H1 (cell line): ENCODE measurements at regions not wholly inside any gene's neighbourhood (a gene's known extent, or its start where the extent isn't known, plus 50 kb on each side); places are given as distances from the start of the nearest gene placed in this dataset.

Source experiments
- CTCF ChIA-PET: fragments of 300-600 bp; sonication (Branson Sonifier 250); formaldehyde crosslinking; loops from one replicate; lab custom pipeline; 2021; ENCODE audit not compliant: partially characterized antibody; lab: Charles Lee
- POLR2A ChIA-PET: fragments of 300-600 bp; sonication (Branson Sonifier 250); formaldehyde crosslinking; loops from one replicate; lab custom pipeline; 2021; ENCODE audit warnings: inconsistent platforms; ENCODE audit not compliant: partially characterized antibody; lab: Charles Lee
- DNase-seq, 2 experiments: peaks; one replicate each; pipeline versions ENCODE4 v3.0.0 to v3.0.0-alpha.2; 2010 to 2022; ENCODE audit warnings: low spot score in 2 of 2, low read depth in 1 of 2, mixed read lengths in 1 of 2
- FAIRE-seq: peaks from 2 replicates; lab custom pipeline; 2011; peaks lifted over from hg19 to GRCh38; lab: Jason Lieb, UNC
- H2AFZ ChIP-seq: 2 replicates; pipeline ENCODE4 v1.8.1; 2012; ENCODE audit warnings: low read length, inconsistent platforms
- H2AK5ac ChIP-seq: 2 replicates; pipeline ENCODE4 v1.6.1; 2013; ENCODE audit warnings: low read depth, low read length
- H2BK120ac ChIP-seq: replicated peaks from 2 replicates; pipeline ENCODE3; 2013; ENCODE audit warnings: low read depth, low read length, inconsistent platforms
- H2BK12ac ChIP-seq: 2 replicates; pipeline ENCODE4 v1.6.1; 2013; ENCODE audit warnings: low read depth, low read length
- H2BK15ac ChIP-seq: 2 replicates; pipeline ENCODE4 v1.6.1; 2013; ENCODE audit warnings: low read length
- H2BK20ac ChIP-seq: 2 replicates; pipeline ENCODE4 v1.6.1; 2013; ENCODE audit warnings: low read length
- H2BK5ac ChIP-seq: 2 replicates; pipeline ENCODE4 v1.6.1; 2013; ENCODE audit warnings: low read depth, low read length
- H3K14ac ChIP-seq: 2 replicates; pipeline ENCODE4 v1.6.1; 2013; ENCODE audit warnings: inconsistent platforms; ENCODE audit not compliant: insufficient read length
- H3K18ac ChIP-seq: 2 replicates; pipeline ENCODE4 v1.6.1; 2013; ENCODE audit warnings: low read length; ENCODE audit errors: extremely low read depth
- H3K23ac ChIP-seq: 2 replicates; pipeline ENCODE4 v1.6.1; 2013; ENCODE audit warnings: inconsistent platforms; ENCODE audit not compliant: insufficient read length
- H3K23me2 ChIP-seq: 2 replicates; pipeline ENCODE4 v1.6.1; 2013; ENCODE audit warnings: low read depth, low read length
- H3K27ac ChIP-seq: 2 replicates; pipeline ENCODE4 v1.6.1; 2011; ENCODE audit warnings: low read depth, low read length, inconsistent platforms
- H3K27me3 ChIP-seq, 4 experiments: replicated peaks in 1 of 4; 1 replicate in 1 of 4; 2 replicates in 3 of 4; pipeline versions ENCODE4 v1.6.1 to v1.8.1; 2011 to 2013; ENCODE audit warnings: low read length in 3 of 4, mild to moderate bottlenecking in 3 of 4, inconsistent platforms in 2 of 4, mixed read lengths in 2 of 4, moderate library complexity in 1 of 4; ENCODE audit not compliant: control insufficient read depth in 3 of 4, insufficient read depth in 3 of 4; ENCODE audit errors: extremely low read depth in 1 of 4
- H3K36me3 ChIP-seq, 4 experiments: 2 replicates each; pipeline versions ENCODE4 v1.6.1 to v1.8.1; 2011 to 2013; ENCODE audit warnings: mild to moderate bottlenecking in 4 of 4, low read length in 3 of 4, moderate library complexity in 2 of 4, control low read depth in 1 of 4, inconsistent platforms in 1 of 4; ENCODE audit not compliant: insufficient read depth in 4 of 4, control insufficient read depth in 2 of 4
- H3K4ac ChIP-seq: replicated peaks from 2 replicates; pipeline ENCODE3; 2013; ENCODE audit warnings: low read length, low read depth, mixed read lengths, inconsistent platforms; ENCODE audit not compliant: insufficient read length
- H3K4me1 ChIP-seq, 4 experiments: replicated peaks in 1 of 4; 1 replicate in 1 of 4; 2 replicates in 3 of 4; pipeline versions ENCODE4 v1.6.1 to v1.8.1; 2011 to 2013; ENCODE audit warnings: low read length in 3 of 4, inconsistent platforms in 2 of 4, mixed read lengths in 1 of 4; ENCODE audit not compliant: insufficient read depth in 4 of 4, control insufficient read depth in 3 of 4
- H3K4me2 ChIP-seq, 2 experiments: 2 replicates each; pipeline versions ENCODE4 v1.6.1 to v1.8.1; 2011 to 2013; ENCODE audit warnings: low read depth in 2 of 2, low read length in 2 of 2, control low read depth in 1 of 2, inconsistent platforms in 1 of 2, mild to moderate bottlenecking in 1 of 2; ENCODE audit not compliant: insufficient read depth in 1 of 2
- H3K4me3 ChIP-seq, 4 experiments: fragments of 200-600, 300-600 bp in 1 of 4; sonication (generic), shearing (Covaris generic), sonication (Bioruptor Twin) in 1 of 4; 2 replicates each; pipeline versions ENCODE4 v1.5.1 to v1.8.1; 2011 to 2016; ENCODE audit warnings: low read length in 4 of 4, low read depth in 3 of 4, control low read depth in 2 of 4, inconsistent platforms in 2 of 4, mild to moderate bottlenecking in 2 of 4, mixed read lengths in 1 of 4, moderate library complexity in 1 of 4; ENCODE audit not compliant: insufficient read depth in 2 of 4; ENCODE audit errors: extremely low read depth in 1 of 4
- H3K56ac ChIP-seq: replicated peaks from 2 replicates; pipeline ENCODE3; 2013; ENCODE audit warnings: low read depth, mild to moderate bottlenecking, mixed read lengths, low read length, inconsistent platforms; ENCODE audit not compliant: insufficient read length
- H3K79me1 ChIP-seq: 2 replicates; pipeline ENCODE4 v1.6.1; 2013; ENCODE audit warnings: low read depth, low read length, control low read depth
- H3K79me2 ChIP-seq, 2 experiments: 2 replicates each; pipeline versions ENCODE4 v1.6.1 to v1.8.1; 2012 to 2013; ENCODE audit warnings: low read length in 2 of 2, mild to moderate bottlenecking in 2 of 2, inconsistent platforms in 1 of 2; ENCODE audit not compliant: insufficient read depth in 2 of 2, control insufficient read depth in 1 of 2
- H3K9ac ChIP-seq, 4 experiments: replicated peaks in 1 of 4; 1 replicate in 1 of 4; 2 replicates in 3 of 4; pipeline versions ENCODE4 v1.6.1 to v1.8.1; 2011 to 2013; ENCODE audit warnings: low read depth in 3 of 4, low read length in 3 of 4, control low read depth in 2 of 4, mild to moderate bottlenecking in 2 of 4, moderate library complexity in 2 of 4, inconsistent platforms in 1 of 4; ENCODE audit errors: extremely low read depth in 1 of 4
- H3K9me3 ChIP-seq, 2 experiments: 2 replicates each; pipeline versions ENCODE4 v1.6.1 to v1.8.1; 2012 to 2013; ENCODE audit warnings: mild to moderate bottlenecking in 2 of 2, moderate library complexity in 2 of 2, control low read depth in 1 of 2, inconsistent platforms in 1 of 2, low read depth in 1 of 2, low read length in 1 of 2, mixed read lengths in 1 of 2; ENCODE audit not compliant: insufficient read depth in 2 of 2
- H4K20me1 ChIP-seq, 2 experiments: replicated peaks in 1 of 2; 2 replicates each; pipeline versions ENCODE3 to v1.8.1; 2011 to 2013; ENCODE audit warnings: inconsistent platforms in 2 of 2, low read length in 2 of 2, mild to moderate bottlenecking in 1 of 2; ENCODE audit not compliant: insufficient read depth in 2 of 2, control insufficient read depth in 1 of 2
- H4K5ac ChIP-seq: 2 replicates; pipeline ENCODE4 v1.6.1; 2013; ENCODE audit warnings: low read length, low read depth, mixed read lengths, inconsistent platforms; ENCODE audit not compliant: insufficient read length
- H4K8ac ChIP-seq: 2 replicates; pipeline ENCODE4 v1.8.0; 2013; ENCODE audit warnings: mild to moderate bottlenecking, moderate library complexity, low read length, inconsistent platforms; ENCODE audit not compliant: insufficient read depth; ENCODE audit errors: extremely low read depth
- H4K91ac ChIP-seq: replicated peaks from 2 replicates; pipeline ENCODE3; 2013; ENCODE audit warnings: low read length, mixed read lengths, inconsistent platforms; ENCODE audit not compliant: insufficient read length
- ATF3 ChIP-seq: IDR thresholded peaks from 2 replicates; pipeline ENCODE4 v1.6.1; 2011; ENCODE audit warnings: low read depth, mild to moderate bottlenecking, low read length; ENCODE audit not compliant: insufficient read depth
- BCL11A ChIP-seq, 2 experiments: IDR thresholded peaks; one replicate each; pipeline ENCODE4 v1.6.1; 2011; ENCODE audit warnings: low read depth in 2 of 2, low read length in 2 of 2, mild to moderate bottlenecking in 2 of 2
- CREB1 ChIP-seq: IDR thresholded peaks from 2 replicates; pipeline ENCODE4 v1.6.1; 2012; ENCODE audit warnings: inconsistent platforms
- HDAC6 ChIP-seq: IDR thresholded peaks from one replicate; pipeline ENCODE4 v1.7.1; 2012; ENCODE audit warnings: low read depth, mild to moderate bottlenecking, inconsistent platforms, low read length, moderate library complexity
- KDM4A ChIP-seq: IDR thresholded peaks from one replicate; pipeline ENCODE4 v1.7.1; 2012; ENCODE audit warnings: low read depth, mild to moderate bottlenecking, moderate library complexity, low read length, inconsistent platforms; ENCODE audit not compliant: severe bottlenecking
- MAX ChIP-seq: IDR thresholded peaks from 2 replicates; pipeline ENCODE4 v1.6.1; 2012; ENCODE audit warnings: inconsistent platforms
- POLR2AphosphoS5 ChIP-seq: IDR thresholded peaks from 2 replicates; pipeline ENCODE4 v1.6.1; 2011; ENCODE audit warnings: low read depth, low read length
- RBBP5 ChIP-seq: IDR thresholded peaks from 2 replicates; pipeline ENCODE4 v1.7.1; 2012; ENCODE audit warnings: low read depth, mild to moderate bottlenecking, inconsistent platforms, low read length, moderate library complexity, borderline replicate concordance
- RNF2 ChIP-seq: fragments of 200-900, 300-1000 bp; sonication (generic); IDR thresholded peaks from 2 replicates; pipeline ENCODE4 v1.7.1; 2016; ENCODE audit warnings: borderline replicate concordance, low read depth, mild to moderate bottlenecking, antibody characterized with exemption, low read length; ENCODE audit not compliant: poor library complexity, severe bottlenecking; ENCODE audit errors: missing control alignments
- SIN3A ChIP-seq, 2 experiments: IDR thresholded peaks in 1 of 2; conservative IDR thresholded peaks in 1 of 2; 2 replicates each; pipeline ENCODE4 v1.6.1; 2011 to 2012; ENCODE audit warnings: low read length in 2 of 2, improper control_type of control experiment in 1 of 2, low read depth in 1 of 2, mild to moderate bottlenecking in 1 of 2
- SIRT6 ChIP-seq: IDR thresholded peaks from one replicate; pipeline ENCODE4 v1.7.1; 2012; ENCODE audit warnings: low read length, inconsistent platforms
- WGBS, 2 experiments: shearing (Covaris generic) in 1 of 2; methylation state at CpG; one replicate each; pipeline versions ENCODE4 v1.1.6 to v1.1.7; 2013 to 2015; ENCODE audit warnings: low lambda C conversion rate in 2 of 2, mixed read lengths in 2 of 2, inconsistent platforms in 1 of 2, low coverage in 1 of 2, missing lambda C conversion rate in 1 of 2; ENCODE audit not compliant: insufficient replicate concordance in 2 of 2, insufficient coverage in 1 of 2, insufficient read length in 1 of 2; ENCODE audit errors: extremely low coverage in 1 of 2, missing lambda C conversion rate in 1 of 2; 5-methylcytosine and 5-hydroxymethylcytosine counted together

- Histone ChIP-seq H2BK12ac (no peak overlapping the region), H4K20me1 (no peaks in the 10 kb centered on the region), H3K36me3 (no peaks in the 10 kb centered on the region), H3K4me3 (no peak overlapping the region), H3K56ac (no peak overlapping the region), H2BK5ac (no peak overlapping the region), H3K27me3 (no peaks in the 10 kb centered on the region), H3K4me1 (no peaks in the 10 kb centered on the region; a peak in 1 of 7 replicates), H2BK15ac (no peak overlapping the region), H2BK20ac (no peak overlapping the region), H3K23ac (no peak overlapping the region), H4K5ac (no peak overlapping the region), H3K79me2 (no peaks in the 10 kb centered on the region), H3K18ac (no peak overlapping the region), H3K79me1 (no peaks in the 10 kb centered on the region), H2BK120ac (no peak overlapping the region), H2AFZ (no peak overlapping the region), H4K91ac (no peak overlapping the region), H3K23me2 (no peaks in the 10 kb centered on the region), H4K8ac (no peak overlapping the region), H3K9me3 (no peaks in the 10 kb centered on the region), H3K14ac (no peak overlapping the region), H2AK5ac (no peak overlapping the region), H3K4ac (no peak overlapping the region), H3K4me2 (no peak overlapping the region), H3K9ac (no peak overlapping the region), H3K27ac (no peak overlapping the region)
- TF ChIP-seq POLR2AphosphoS5 (no peak), SIN3A (conservative IDR thresholded peaks at IDR 0.05 in 1 of 2, IDR thresholded peaks at IDR 0.05 in 1 of 2; ENCODE audit: low read depth in 1 of 2, low read length in 2 of 2) (no peak), MAX (no peak), RNF2 (no peak), HDAC6 (no peak), ATF3 (no peak), KDM4A (no peak), CREB1 (no peak), SIRT6 (no peak), RBBP5 (no peak), BCL11A (IDR thresholded peaks at IDR 0.05; ENCODE audit: low read depth in 2 of 2, low read length in 2 of 2) (no peak)
- no peak for DNase-seq
- CTCF ChIA-PET: no interaction called here
- POLR2A ChIA-PET: no interaction called here
- WGBS, 2 experiments: 50% methylated on average over 2 of the region's 2 CpGs; no CpG with 5 or more reads in 1 of the 2 experiments
- FAIRE-seq: no peak
Measured at GRCh38 chr18:75775121-75775520, 347.6 kb upstream of the SMIM21 start.
